ENCODE measurements at regions not wholly inside any gene's neighbourhood (a gene's known extent, or its start where the extent isn't known, plus 50 kb on each side); places are given as distances from the start of the nearest gene placed in this dataset.

- Mint-ChIP-seq H3K4me3 (no peak overlapping the region), H3K27me3 (ENCODE audit: low read depth) (no peaks in the 10 kb centered on the region), H3K9me3 (peaks cover 4% of the 10 kb centered on the region), H3K36me3 (no peaks in the 10 kb centered on the region), H3K27ac (no peak overlapping the region), H3K4me1 (no peaks in the 10 kb centered on the region)
- no peak for DNase-seq (ENCODE audit: low spot score in 2 of 2, unreplicated experiment in 2 of 2)
- TF ChIP-seq CTCF (IDR thresholded peaks at IDR 0.05; ENCODE audit: unreplicated experiment): no peak
These were observed 321.9 kb downstream of the ACTR3B start for GRCh38 chr7:153081496-153081895.

- H3K27me3 Mint-ChIP-seq (ENCODE audit: low read depth): no peaks in the 10 kb centered on the region
- H3K27ac Mint-ChIP-seq: no peak overlapping the region
- DNase-seq (ENCODE audit: low spot score in 2 of 2, unreplicated experiment in 2 of 2): no peak
- H3K4me3 Mint-ChIP-seq: no peak overlapping the region
- H3K9me3 Mint-ChIP-seq: peaks cover 5% of the 10 kb centered on the region
- no peaks in the 10 kb centered on the region for H3K4me1 Mint-ChIP-seq
- no peak for TF ChIP-seq CTCF (IDR thresholded peaks at IDR 0.05; ENCODE audit: unreplicated experiment)
- H3K36me3 Mint-ChIP-seq: no peaks in the 10 kb centered on the region
These were observed 324.7 kb downstream of the ACTR3B start for GRCh38 chr7:153084278-153084677.

- TF ChIP-seq CTCF (IDR thresholded peaks at IDR 0.05; ENCODE audit: unreplicated experiment): no peak
- Mint-ChIP-seq H3K4me1 (no peaks in the 10 kb centered on the region), H3K9me3 (peaks cover 11% of the 10 kb centered on the region), H3K36me3 (no peaks in the 10 kb centered on the region), H3K4me3 (no peak overlapping the region), H3K27me3 (ENCODE audit: low read depth) (no peaks in the 10 kb centered on the region), H3K27ac (no peak overlapping the region)
- DNase-seq (ENCODE audit: low spot score in 2 of 2, unreplicated experiment in 2 of 2): no peak
These were observed 327.9 kb downstream of the ACTR3B start for GRCh38 chr7:153087498-153087897.

GRCh38 chr7:153088601-153089000 is 329.0 kb downstream of the ACTR3B start:
- TF ChIP-seq CTCF (IDR thresholded peaks at IDR 0.05; ENCODE audit: unreplicated experiment): no peak
- Mint-ChIP-seq H3K27me3 (ENCODE audit: low read depth) (no peaks in the 10 kb centered on the region), H3K4me3 (no peak overlapping the region), H3K36me3 (no peaks in the 10 kb centered on the region), H3K4me1 (no peaks in the 10 kb centered on the region), H3K27ac (no peak overlapping the region), H3K9me3 (peaks cover 12% of the 10 kb centered on the region)
- DNase-seq (ENCODE audit: low spot score in 2 of 2, unreplicated experiment in 2 of 2): no peak

- DNase-seq (ENCODE audit: low spot score in 2 of 2, unreplicated experiment in 2 of 2): no peak
- H3K4me1 Mint-ChIP-seq: no peaks in the 10 kb centered on the region
- H3K27me3 Mint-ChIP-seq (ENCODE audit: low read depth): no peaks in the 10 kb centered on the region
- no peaks in the 10 kb centered on the region for H3K36me3 Mint-ChIP-seq
- no peak for TF ChIP-seq CTCF (IDR thresholded peaks at IDR 0.05; ENCODE audit: unreplicated experiment)
- no peak overlapping the region for H3K4me3 Mint-ChIP-seq
- no peak overlapping the region for H3K27ac Mint-ChIP-seq
- peaks cover 26% of the 10 kb centered on the region for H3K9me3 Mint-ChIP-seq
These were observed 330.7 kb downstream of the ACTR3B start for GRCh38 chr7:153090209-153090608.

GRCh38 chr7:153090764-153091163 is 331.2 kb downstream of the ACTR3B start:
- no peak for DNase-seq (ENCODE audit: low spot score in 2 of 2, unreplicated experiment in 2 of 2)
- Mint-ChIP-seq H3K27me3 (ENCODE audit: low read depth) (no peaks in the 10 kb centered on the region), H3K27ac (no peak overlapping the region), H3K4me3 (no peak overlapping the region), H3K4me1 (no peaks in the 10 kb centered on the region), H3K9me3 (peaks cover 30% of the 10 kb centered on the region), H3K36me3 (no peaks in the 10 kb centered on the region)
- TF ChIP-seq CTCF (IDR thresholded peaks at IDR 0.05; ENCODE audit: unreplicated experiment): no peak

Measured in mesothelial cell of epicardium (in vitro differentiated cells).